K562 (cell line): ENCODE measurements at regions not wholly inside any gene's neighbourhood (a gene's known extent, or its start where the extent isn't known, plus 50 kb on each side); places are given as distances from the start of the nearest gene placed in this dataset.

ENCODE experiments used
- EP300 ChIP-seq: IDR thresholded peaks from 2 replicates; pipeline ENCODE4 v1.6.1; 2012; ENCODE audit warnings: low read length, improper control_type of control experiment
- KLF10 ChIP-seq: fragments of 250-450 bp; sonication (Bioruptor Pico); IDR thresholded peaks from 2 replicates; pipeline ENCODE4 v1.6.1; 2021; ENCODE audit warnings: matching md5 sums
- TF ChIP-seq, protein P1 (sequence below): sonication (generic); formaldehyde crosslinking; IDR thresholded peaks from 2 replicates; pipeline ENCODE4 v1.8.1; 2023; ENCODE audit warnings: mild to moderate bottlenecking, missing genetic modification reagents
- TF ChIP-seq, protein P2 (sequence below): sonication (generic); formaldehyde crosslinking; IDR thresholded peaks from 2 replicates; pipeline ENCODE4 v1.4.0; 2020; ENCODE audit warnings: mild to moderate bottlenecking, missing genetic modification reagents

GRCh38 chr12:124675881-124676713, 108.7 kb upstream of the NCOR2 start:
- TF ChIP-seq, protein P1, sequence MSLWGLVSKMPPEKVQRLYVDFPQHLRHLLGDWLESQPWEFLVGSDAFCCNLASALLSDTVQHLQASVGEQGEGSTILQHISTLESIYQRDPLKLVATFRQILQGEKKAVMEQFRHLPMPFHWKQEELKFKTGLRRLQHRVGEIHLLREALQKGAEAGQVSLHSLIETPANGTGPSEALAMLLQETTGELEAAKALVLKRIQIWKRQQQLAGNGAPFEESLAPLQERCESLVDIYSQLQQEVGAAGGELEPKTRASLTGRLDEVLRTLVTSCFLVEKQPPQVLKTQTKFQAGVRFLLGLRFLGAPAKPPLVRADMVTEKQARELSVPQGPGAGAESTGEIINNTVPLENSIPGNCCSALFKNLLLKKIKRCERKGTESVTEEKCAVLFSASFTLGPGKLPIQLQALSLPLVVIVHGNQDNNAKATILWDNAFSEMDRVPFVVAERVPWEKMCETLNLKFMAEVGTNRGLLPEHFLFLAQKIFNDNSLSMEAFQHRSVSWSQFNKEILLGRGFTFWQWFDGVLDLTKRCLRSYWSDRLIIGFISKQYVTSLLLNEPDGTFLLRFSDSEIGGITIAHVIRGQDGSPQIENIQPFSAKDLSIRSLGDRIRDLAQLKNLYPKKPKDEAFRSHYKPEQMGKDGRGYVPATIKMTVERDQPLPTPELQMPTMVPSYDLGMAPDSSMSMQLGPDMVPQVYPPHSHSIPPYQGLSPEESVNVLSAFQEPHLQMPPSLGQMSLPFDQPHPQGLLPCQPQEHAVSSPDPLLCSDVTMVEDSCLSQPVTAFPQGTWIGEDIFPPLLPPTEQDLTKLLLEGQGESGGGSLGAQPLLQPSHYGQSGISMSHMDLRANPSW = no peak
- TF ChIP-seq KLF10 (CRISPR knock-in tag) (no peak), EP300 (no peak)
- TF ChIP-seq, protein P2, sequence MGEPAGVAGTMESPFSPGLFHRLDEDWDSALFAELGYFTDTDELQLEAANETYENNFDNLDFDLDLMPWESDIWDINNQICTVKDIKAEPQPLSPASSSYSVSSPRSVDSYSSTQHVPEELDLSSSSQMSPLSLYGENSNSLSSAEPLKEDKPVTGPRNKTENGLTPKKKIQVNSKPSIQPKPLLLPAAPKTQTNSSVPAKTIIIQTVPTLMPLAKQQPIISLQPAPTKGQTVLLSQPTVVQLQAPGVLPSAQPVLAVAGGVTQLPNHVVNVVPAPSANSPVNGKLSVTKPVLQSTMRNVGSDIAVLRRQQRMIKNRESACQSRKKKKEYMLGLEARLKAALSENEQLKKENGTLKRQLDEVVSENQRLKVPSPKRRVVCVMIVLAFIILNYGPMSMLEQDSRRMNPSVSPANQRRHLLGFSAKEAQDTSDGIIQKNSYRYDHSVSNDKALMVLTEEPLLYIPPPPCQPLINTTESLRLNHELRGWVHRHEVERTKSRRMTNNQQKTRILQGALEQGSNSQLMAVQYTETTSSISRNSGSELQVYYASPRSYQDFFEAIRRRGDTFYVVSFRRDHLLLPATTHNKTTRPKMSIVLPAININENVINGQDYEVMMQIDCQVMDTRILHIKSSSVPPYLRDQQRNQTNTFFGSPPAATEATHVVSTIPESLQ (CRISPR knock-in tag) = no peak
